ENCODE measurements at regions not wholly inside any gene's neighbourhood (a gene's known extent, or its start where the extent isn't known, plus 50 kb on each side); places are given as distances from the start of the nearest gene placed in this dataset.

DNA sequence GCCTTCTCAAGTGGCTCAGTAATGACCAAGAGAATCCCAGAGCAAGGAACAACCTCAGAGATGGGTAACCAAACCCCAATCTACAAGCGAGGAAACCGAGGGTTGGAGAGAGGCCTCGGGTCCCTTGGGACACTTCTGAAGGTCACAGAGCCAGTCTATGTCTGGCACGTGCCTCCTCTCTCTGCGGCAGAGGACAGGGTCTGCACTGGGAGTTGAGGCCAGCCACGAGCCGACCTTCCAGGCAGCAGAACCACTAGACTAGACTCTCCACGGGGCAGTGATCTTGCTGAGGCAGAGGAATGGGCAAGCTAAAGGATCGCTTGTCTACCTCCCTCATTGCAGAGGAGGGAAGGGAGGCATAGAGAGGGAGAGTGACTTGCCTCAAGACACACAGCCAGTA is 100.6 kb upstream of the SMAD3 start:
- no peaks in the 10 kb centered on the region for H3K27me3 Mint-ChIP-seq (ENCODE audit: insufficient read depth, unreplicated experiment)
- CTCF ChIA-PET: no interaction called here

DNA sequence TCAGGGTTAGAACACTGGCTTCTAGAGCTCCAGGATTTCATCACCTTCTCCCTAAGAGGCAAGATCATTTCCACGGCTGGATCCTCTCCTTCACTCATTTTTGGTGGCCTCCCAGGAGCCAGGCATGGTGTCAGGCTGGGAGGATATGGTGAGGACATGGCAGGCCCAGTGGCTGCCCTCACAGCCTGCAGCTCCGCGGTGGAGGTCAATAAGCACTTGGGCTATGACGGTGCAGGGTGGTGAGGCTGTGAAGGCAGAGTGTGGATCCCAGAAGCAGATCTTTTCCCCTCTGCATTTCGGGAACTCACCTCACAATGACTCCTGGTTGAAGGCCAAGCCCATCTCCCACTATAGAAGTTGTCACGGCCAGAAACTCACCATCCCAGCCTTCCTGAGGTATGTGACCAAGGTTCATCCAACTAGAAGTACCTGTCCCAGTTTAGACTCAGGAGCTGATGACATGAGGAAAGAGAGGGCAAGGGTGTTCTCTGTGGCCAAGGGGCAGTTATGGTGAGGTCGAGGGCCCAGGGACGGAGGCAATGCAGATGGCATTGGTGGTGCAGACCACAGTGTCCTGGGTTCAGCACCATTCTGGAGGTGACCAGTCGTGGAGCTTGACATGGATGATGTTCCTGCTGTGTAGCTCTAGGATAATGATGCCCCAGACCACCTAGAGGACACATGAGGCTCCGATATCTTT is 100.1 kb upstream of the SMAD3 start:
- no peak overlapping the region for H3K27ac Mint-ChIP-seq (ENCODE audit: unreplicated experiment)
- Histone ChIP-seq H3K27me3 (replicated peaks; ENCODE audit: control insufficient read depth, insufficient read depth, low read length) (no peaks in the 10 kb centered on the region), H3K4me3 (ENCODE audit: low read depth, low read length) (no peak overlapping the region), H3K4me1 (no peaks in the 10 kb centered on the region), H3K36me3 (ENCODE audit: control insufficient read depth, insufficient read depth, low read length) (no peaks in the 10 kb centered on the region), H3K9me3 (no peaks in the 10 kb centered on the region)
- H3K4me3 Mint-ChIP-seq (ENCODE audit: unreplicated experiment): no peak overlapping the region
- TF ChIP-seq, protein P1, sequence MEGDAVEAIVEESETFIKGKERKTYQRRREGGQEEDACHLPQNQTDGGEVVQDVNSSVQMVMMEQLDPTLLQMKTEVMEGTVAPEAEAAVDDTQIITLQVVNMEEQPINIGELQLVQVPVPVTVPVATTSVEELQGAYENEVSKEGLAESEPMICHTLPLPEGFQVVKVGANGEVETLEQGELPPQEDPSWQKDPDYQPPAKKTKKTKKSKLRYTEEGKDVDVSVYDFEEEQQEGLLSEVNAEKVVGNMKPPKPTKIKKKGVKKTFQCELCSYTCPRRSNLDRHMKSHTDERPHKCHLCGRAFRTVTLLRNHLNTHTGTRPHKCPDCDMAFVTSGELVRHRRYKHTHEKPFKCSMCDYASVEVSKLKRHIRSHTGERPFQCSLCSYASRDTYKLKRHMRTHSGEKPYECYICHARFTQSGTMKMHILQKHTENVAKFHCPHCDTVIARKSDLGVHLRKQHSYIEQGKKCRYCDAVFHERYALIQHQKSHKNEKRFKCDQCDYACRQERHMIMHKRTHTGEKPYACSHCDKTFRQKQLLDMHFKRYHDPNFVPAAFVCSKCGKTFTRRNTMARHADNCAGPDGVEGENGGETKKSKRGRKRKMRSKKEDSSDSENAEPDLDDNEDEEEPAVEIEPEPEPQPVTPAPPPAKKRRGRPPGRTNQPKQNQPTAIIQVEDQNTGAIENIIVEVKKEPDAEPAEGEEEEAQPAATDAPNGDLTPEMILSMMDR (IDR thresholded peaks at IDR 0.05; ENCODE audit: insufficient read depth in 1 of 2, low read depth in 1 of 2, low read length in 1 of 2, severe bottlenecking in 1 of 2, unreplicated experiment in 1 of 2): no peak
- CTCF ChIA-PET: no interaction called here
- no peaks in the 10 kb centered on the region for H3K9me3 Mint-ChIP-seq (ENCODE audit: unreplicated experiment)
- no peak for DNase-seq
- no TSS peak for BruUV-seq (replicated peaks)
- intact Hi-C loops (cut with micrococcal nuclease; ENCODE audit: unreplicated experiment): loop anchor here (5.0 kb wide), 1 partner anchor 97 kb away; no protein-coding TSS in a partner anchor
- H3K27me3 Mint-ChIP-seq (ENCODE audit: insufficient read depth, unreplicated experiment): no peaks in the 10 kb centered on the region
- no peaks in the 10 kb centered on the region for H3K36me3 Mint-ChIP-seq (ENCODE audit: insufficient read depth, unreplicated experiment)
- H3K4me1 Mint-ChIP-seq (ENCODE audit: low read depth, unreplicated experiment): no peaks in the 10 kb centered on the region
- POLR2A ChIA-PET: no interaction called here

More for the DNA sequence above, 100.6 kb upstream of the SMAD3 start:
- Mint-ChIP-seq H3K27ac (ENCODE audit: unreplicated experiment) (no peak overlapping the region), H3K36me3 (ENCODE audit: insufficient read depth, unreplicated experiment) (no peaks in the 10 kb centered on the region), H3K9me3 (ENCODE audit: unreplicated experiment) (no peaks in the 10 kb centered on the region), H3K4me3 (ENCODE audit: unreplicated experiment) (no peak overlapping the region), H3K4me1 (ENCODE audit: low read depth, unreplicated experiment) (no peaks in the 10 kb centered on the region)
- DNase-seq: no peak
- no peaks in the 10 kb centered on the region for H3K9me3 ChIP-seq
- H3K27me3 ChIP-seq (replicated peaks; ENCODE audit: control insufficient read depth, insufficient read depth, low read length): no peaks in the 10 kb centered on the region
- H3K4me1 ChIP-seq: no peaks in the 10 kb centered on the region
- POLR2A ChIA-PET: no interaction called here
- no peaks in the 10 kb centered on the region for H3K36me3 ChIP-seq (ENCODE audit: control insufficient read depth, insufficient read depth, low read length)
- BruUV-seq (replicated peaks): no TSS peak
- TF ChIP-seq, protein P1 (IDR thresholded peaks at IDR 0.05; ENCODE audit: insufficient read depth in 1 of 2, low read depth in 1 of 2, low read length in 1 of 2, severe bottlenecking in 1 of 2, unreplicated experiment in 1 of 2): no peak
- intact Hi-C loops (cut with micrococcal nuclease; ENCODE audit: unreplicated experiment): loop anchor here (5.0 kb wide), 1 partner anchor 98 kb away; no protein-coding TSS in a partner anchor
- no peak overlapping the region for H3K4me3 ChIP-seq (ENCODE audit: low read depth, low read length)

DNA sequence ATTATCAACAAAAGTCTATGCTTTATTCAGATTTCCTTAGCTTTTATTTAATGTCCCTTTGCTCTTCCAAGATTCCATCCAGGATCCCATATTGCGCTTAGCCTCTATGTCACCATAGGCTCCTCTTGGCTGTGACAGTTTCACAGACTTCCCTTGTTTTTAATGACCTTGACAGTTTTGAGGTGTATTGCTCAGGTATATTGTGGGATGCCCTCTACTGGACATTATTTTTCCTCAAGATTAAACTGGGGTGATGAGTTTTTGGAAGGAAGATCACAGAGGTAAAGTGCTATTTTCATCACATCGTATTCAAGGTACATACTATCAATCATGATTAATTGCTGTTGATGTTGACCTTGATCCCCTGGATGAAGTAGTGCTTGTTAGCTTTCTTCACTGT is 99.1 kb upstream of the SMAD3 start:
- Histone ChIP-seq H3K4me1 (no peaks in the 10 kb centered on the region), H3K9me3 (no peaks in the 10 kb centered on the region), H3K36me3 (ENCODE audit: control insufficient read depth, insufficient read depth, low read length) (no peaks in the 10 kb centered on the region), H3K27me3 (replicated peaks; ENCODE audit: control insufficient read depth, insufficient read depth, low read length) (no peaks in the 10 kb centered on the region), H3K4me3 (ENCODE audit: low read depth, low read length) (no peak overlapping the region)
- BruUV-seq (replicated peaks): no TSS peak
- ChIA-PET POLR2A (no interaction called here), CTCF (no interaction called here)
- TF ChIP-seq, protein P1 (IDR thresholded peaks at IDR 0.05; ENCODE audit: insufficient read depth in 1 of 2, low read depth in 1 of 2, low read length in 1 of 2, severe bottlenecking in 1 of 2, unreplicated experiment in 1 of 2): peak in 1 of 2 experiments; percentile 25
- Mint-ChIP-seq H3K4me3 (ENCODE audit: unreplicated experiment) (no peak overlapping the region), H3K9me3 (ENCODE audit: unreplicated experiment) (no peaks in the 10 kb centered on the region), H3K4me1 (ENCODE audit: low read depth, unreplicated experiment) (no peaks in the 10 kb centered on the region), H3K27me3 (ENCODE audit: insufficient read depth, unreplicated experiment) (no peaks in the 10 kb centered on the region), H3K36me3 (ENCODE audit: insufficient read depth, unreplicated experiment) (no peaks in the 10 kb centered on the region), H3K27ac (ENCODE audit: unreplicated experiment) (no peak overlapping the region)
- intact Hi-C loops (cut with micrococcal nuclease; ENCODE audit: unreplicated experiment): loop anchor here (5.0 kb wide), 1 partner anchor 96 kb away; no protein-coding TSS in a partner anchor
- no peak for DNase-seq

Measured in Caco-2 (cell line).